Endothelial cell of umbilical vein (primary cell): ENCODE measurements at regions not wholly inside any gene's neighbourhood (a gene's known extent, or its start where the extent isn't known, plus 50 kb on each side); places are given as distances from the start of the nearest gene placed in this dataset.

ENCODE experiments used
- BruUV-seq: library from RNA; stranded (reverse); fragments of 400-500 nt; replicated peaks from 2 replicates; lab custom pipeline; 2021; lab: Mats Ljungman, UMichigan
- CTCF ChIA-PET: fragments of 300-600, 350-600 bp; sonication (Branson Sonifier 250); formaldehyde crosslinking; loops from one replicate; lab custom pipeline; 2021; ENCODE audit warnings: antibody characterized with exemption, inconsistent platforms; lab: Charles Lee
- POLR2A ChIA-PET: fragments of 300-600, 350-600 bp; sonication (Branson Sonifier 250); formaldehyde crosslinking; loops from one replicate; lab custom pipeline; 2021; ENCODE audit warnings: antibody characterized with exemption, inconsistent platforms; lab: Charles Lee
- DNase-seq: peaks from one replicate; pipeline ENCODE4 v3.0.0-alpha.2; 2011; ENCODE audit warnings: low read depth, low spot score
- FAIRE-seq: peaks from 2 replicates; lab custom pipeline; 2011; peaks lifted over from hg19 to GRCh38; lab: Jason Lieb, UNC
- H2AFZ ChIP-seq: 2 replicates; pipeline ENCODE4 v1.6.0; 2012; ENCODE audit warnings: low read depth, low read length, control low read depth, inconsistent platforms
- H3K27ac ChIP-seq: 2 replicates; pipeline ENCODE4 v1.5.1; 2011; ENCODE audit warnings: low read depth, mild to moderate bottlenecking, control low read depth, low read length, moderate library complexity; ENCODE audit not compliant: insufficient read depth
- H3K27me3 ChIP-seq, 2 experiments: 2 replicates each; pipeline versions ENCODE4 v1.6.0 to v1.6.1; 2011; ENCODE audit warnings: low read length in 2 of 2, mixed read lengths in 1 of 2; ENCODE audit not compliant: control insufficient read depth in 2 of 2, insufficient read depth in 2 of 2
- H3K36me3 ChIP-seq, 2 experiments: 2 replicates in 1 of 2; 3 replicates in 1 of 2; pipeline ENCODE4 v1.5.1; 2011; ENCODE audit warnings: low read length in 2 of 2, mild to moderate bottlenecking in 1 of 2, moderate library complexity in 1 of 2; ENCODE audit not compliant: control insufficient read depth in 2 of 2, insufficient read depth in 2 of 2; ENCODE audit errors: extremely low read depth in 1 of 2
- H3K4me1 ChIP-seq: 3 replicates; pipeline ENCODE4 v1.5.1; 2011; ENCODE audit warnings: mild to moderate bottlenecking, low read length; ENCODE audit not compliant: control insufficient read depth, insufficient read depth; ENCODE audit errors: extremely low read depth
- H3K4me2 ChIP-seq: 2 replicates; pipeline ENCODE4 v1.6.1; 2011; ENCODE audit warnings: low read length, control low read depth, mixed read lengths; ENCODE audit not compliant: insufficient read depth
- H3K4me3 ChIP-seq, 3 experiments: fragments of 200-600 bp in 1 of 3; sonication (generic), shearing (Covaris generic) in 1 of 3; replicated peaks in 1 of 3; 2 replicates each; pipeline ENCODE4 v1.5.1; 2011 to 2016; ENCODE audit warnings: control low read depth in 3 of 3, low read length in 3 of 3, mild to moderate bottlenecking in 2 of 3, inconsistent platforms in 1 of 3, low read depth in 1 of 3, moderate library complexity in 1 of 3; ENCODE audit not compliant: insufficient read depth in 1 of 3
- H3K79me2 ChIP-seq: 2 replicates; pipeline ENCODE4 v1.6.0; 2012; ENCODE audit warnings: low read length, inconsistent platforms; ENCODE audit not compliant: control insufficient read depth, insufficient read depth
- H3K9ac ChIP-seq: replicated peaks from 2 replicates; pipeline ENCODE3; 2011; ENCODE audit warnings: low read length, control low read depth; ENCODE audit not compliant: insufficient read depth; ENCODE audit errors: extremely low read depth
- H3K9me1 ChIP-seq: replicated peaks from 3 replicates; pipeline ENCODE4 v1.6.0; 2011; ENCODE audit warnings: mild to moderate bottlenecking, low read length; ENCODE audit not compliant: control insufficient read depth, insufficient read depth; ENCODE audit errors: extremely low read depth
- H3K9me3 ChIP-seq: replicated peaks from 2 replicates; pipeline ENCODE4 v1.5.1; 2012; ENCODE audit warnings: low read length, inconsistent platforms; ENCODE audit not compliant: control insufficient read depth, insufficient read depth
- H4K20me1 ChIP-seq: replicated peaks from 2 replicates; pipeline ENCODE3; 2011; ENCODE audit warnings: mild to moderate bottlenecking, low read length; ENCODE audit not compliant: control insufficient read depth, insufficient read depth; ENCODE audit errors: extremely low read depth
- CTCF ChIP-seq, 2 donors: IDR thresholded peaks; 1 replicate in 1 of 2; 2 replicates in 1 of 2; pipeline ENCODE4 v1.5.1; 2011; ENCODE audit warnings: low read length in 2 of 2, mild to moderate bottlenecking in 2 of 2, moderate library complexity in 2 of 2, control low read depth in 1 of 2, inconsistent platforms in 1 of 2, low read depth in 1 of 2; ENCODE audit not compliant: insufficient read depth in 1 of 2; ENCODE audit errors: extremely low read depth in 1 of 2
- EZH2 ChIP-seq: IDR thresholded peaks from 2 replicates; pipeline ENCODE4 v1.6.1; 2012; ENCODE audit warnings: borderline replicate concordance, low read depth, mild to moderate bottlenecking, moderate library complexity, low read length, inconsistent platforms; ENCODE audit not compliant: severe bottlenecking
- FOS ChIP-seq: IDR thresholded peaks from 2 replicates; pipeline ENCODE4 v1.6.1; 2011; ENCODE audit warnings: mild to moderate bottlenecking, low read length, moderate library complexity, borderline replicate concordance; ENCODE audit not compliant: insufficient read depth
- JUN ChIP-seq: IDR thresholded peaks from 2 replicates; pipeline ENCODE4 v1.6.1; 2011; ENCODE audit warnings: borderline replicate concordance, low read depth; ENCODE audit not compliant: insufficient read length, insufficient read depth
- MAX ChIP-seq: IDR thresholded peaks from 2 replicates; pipeline ENCODE4 v1.6.1; 2011; ENCODE audit not compliant: insufficient read depth, insufficient read length
- MYC ChIP-seq: IDR thresholded peaks from one replicate; pipeline ENCODE4 v1.6.1; 2011; ENCODE audit warnings: mild to moderate bottlenecking, low read depth, low read length
- POLR2AphosphoS5 ChIP-seq: IDR thresholded peaks from 2 replicates; pipeline ENCODE4 v1.6.1; 2012; ENCODE audit warnings: low read depth, mild to moderate bottlenecking, control low read depth, low read length, moderate library complexity; ENCODE audit not compliant: insufficient read depth
- dilution Hi-C: fragments of 300-500 bp; cut with MboI; formaldehyde crosslinking; loops from one replicate; pipeline ENCODE4 v1.15.0; 2019; ENCODE audit warnings: low sequenced_read_pairs; ENCODE audit not compliant: extremely low pct_ligation_motif_present
- intact Hi-C: fragments of 100-400 bp; cut with micrococcal nuclease; formaldehyde crosslinking; loops from one replicate; pipeline ENCODE4 v1.10.0; 2022

- BruUV-seq: no TSS peak
- Histone ChIP-seq H3K27ac (no peak overlapping the region), H2AFZ (no peak overlapping the region), H3K9ac (no peak overlapping the region), H3K4me1 (no peaks in the 10 kb centered on the region), H3K4me2 (no peak overlapping the region), H3K9me1 (peaks cover 3% of the 10 kb centered on the region), H3K36me3 (no peaks in the 10 kb centered on the region), H3K27me3 (no peaks in the 10 kb centered on the region), H3K9me3 (no peaks in the 10 kb centered on the region), H3K79me2 (no peaks in the 10 kb centered on the region), H3K4me3 (no peak overlapping the region), H4K20me1 (no peaks in the 10 kb centered on the region)
- CTCF ChIA-PET: interaction anchor here (1.3 to 1.4 kb wide), 2 partner anchors 15 to 98 kb away, joined by 3 to 4 read pairs; no protein-coding TSS in a partner anchor
- FAIRE-seq: no peak
- no peak for DNase-seq
- dilution Hi-C loops: no loop called here
- intact Hi-C loops: no loop called here
- POLR2A ChIA-PET: no interaction called here
- no peak for TF ChIP-seq POLR2AphosphoS5
- TF ChIP-seq JUN: no peak
- TF ChIP-seq MAX: no peak
- TF ChIP-seq FOS: no peak
- no peak for TF ChIP-seq CTCF (IDR thresholded peaks at IDR 0.05; ENCODE audit: extremely low read depth in 1 of 2, insufficient read depth in 1 of 2, low read depth in 1 of 2, low read length in 2 of 2)
- no peak for TF ChIP-seq EZH2
- TF ChIP-seq MYC: no peak
Observed at GRCh38 chr14:54230645-54231044, 166.2 kb upstream of the CDKN3 start.
